Retinal pigment epithelial cell (primary cell): ENCODE measurements at regions not wholly inside any gene's neighbourhood (a gene's known extent, or its start where the extent isn't known, plus 50 kb on each side); places are given as distances from the start of the nearest gene placed in this dataset.

Experiments used
- DNase-seq: peaks from one replicate; pipeline ENCODE4 v3.0.0-alpha.2; 2010; ENCODE audit warnings: low read depth
- H3K4me3 ChIP-seq: 2 replicates; pipeline ENCODE4 v1.5.1; 2011; ENCODE audit warnings: mild to moderate bottlenecking, low read length, control low read depth, moderate library complexity
- TF ChIP-seq, protein P1 (sequence below): conservative IDR thresholded peaks from 2 replicates; pipeline ENCODE4 v1.5.1; 2011; ENCODE audit warnings: low read depth, low read length, control low read depth, inconsistent platforms

DNA sequence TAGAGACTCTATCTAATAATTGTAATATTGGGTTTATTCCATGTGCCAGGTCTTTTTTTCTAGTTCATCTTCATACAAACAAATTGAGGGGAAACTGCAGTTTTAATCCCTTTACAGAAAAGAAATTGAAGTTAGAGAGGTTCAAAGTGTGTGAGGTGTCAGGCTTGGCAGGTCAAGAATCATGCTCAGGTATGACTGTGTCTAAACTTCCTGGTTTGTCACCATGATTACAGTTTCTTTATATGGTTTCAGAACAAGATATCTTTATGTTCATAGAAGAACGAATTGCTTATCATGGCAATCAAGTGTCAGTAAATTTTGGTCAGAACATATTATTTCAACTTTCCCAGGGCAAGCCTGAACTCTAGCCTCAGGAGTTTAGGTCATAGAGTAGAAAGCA, 460.4 kb downstream of the RAPGEF2 start:
- TF ChIP-seq, protein P1, sequence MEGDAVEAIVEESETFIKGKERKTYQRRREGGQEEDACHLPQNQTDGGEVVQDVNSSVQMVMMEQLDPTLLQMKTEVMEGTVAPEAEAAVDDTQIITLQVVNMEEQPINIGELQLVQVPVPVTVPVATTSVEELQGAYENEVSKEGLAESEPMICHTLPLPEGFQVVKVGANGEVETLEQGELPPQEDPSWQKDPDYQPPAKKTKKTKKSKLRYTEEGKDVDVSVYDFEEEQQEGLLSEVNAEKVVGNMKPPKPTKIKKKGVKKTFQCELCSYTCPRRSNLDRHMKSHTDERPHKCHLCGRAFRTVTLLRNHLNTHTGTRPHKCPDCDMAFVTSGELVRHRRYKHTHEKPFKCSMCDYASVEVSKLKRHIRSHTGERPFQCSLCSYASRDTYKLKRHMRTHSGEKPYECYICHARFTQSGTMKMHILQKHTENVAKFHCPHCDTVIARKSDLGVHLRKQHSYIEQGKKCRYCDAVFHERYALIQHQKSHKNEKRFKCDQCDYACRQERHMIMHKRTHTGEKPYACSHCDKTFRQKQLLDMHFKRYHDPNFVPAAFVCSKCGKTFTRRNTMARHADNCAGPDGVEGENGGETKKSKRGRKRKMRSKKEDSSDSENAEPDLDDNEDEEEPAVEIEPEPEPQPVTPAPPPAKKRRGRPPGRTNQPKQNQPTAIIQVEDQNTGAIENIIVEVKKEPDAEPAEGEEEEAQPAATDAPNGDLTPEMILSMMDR: no peak
- DNase-seq: no peak
- no peak overlapping the region for H3K4me3 ChIP-seq

DNA sequence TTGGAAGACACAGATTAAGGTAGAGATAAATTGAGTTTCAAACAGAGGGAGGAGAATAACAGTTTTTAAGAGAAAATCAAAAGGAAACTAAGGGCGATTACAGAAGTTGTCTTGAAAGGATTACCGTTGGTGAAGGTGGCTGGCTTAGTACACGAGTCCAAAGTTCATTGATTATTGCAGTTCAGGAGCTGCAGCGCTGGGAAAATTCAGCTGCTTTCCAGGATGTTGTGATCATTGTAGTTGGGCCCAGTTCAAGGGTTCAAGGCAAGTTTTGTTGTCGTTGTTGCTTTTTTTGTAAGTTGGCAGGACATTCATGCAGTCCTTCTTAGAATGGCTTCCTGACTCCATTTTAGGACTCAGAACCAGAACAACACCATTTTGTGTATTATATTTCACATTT, 461.7 kb downstream of the RAPGEF2 start:
- DNase-seq: no peak
- TF ChIP-seq, protein P1: no peak
- H3K4me3 ChIP-seq: no peak overlapping the region

DNA sequence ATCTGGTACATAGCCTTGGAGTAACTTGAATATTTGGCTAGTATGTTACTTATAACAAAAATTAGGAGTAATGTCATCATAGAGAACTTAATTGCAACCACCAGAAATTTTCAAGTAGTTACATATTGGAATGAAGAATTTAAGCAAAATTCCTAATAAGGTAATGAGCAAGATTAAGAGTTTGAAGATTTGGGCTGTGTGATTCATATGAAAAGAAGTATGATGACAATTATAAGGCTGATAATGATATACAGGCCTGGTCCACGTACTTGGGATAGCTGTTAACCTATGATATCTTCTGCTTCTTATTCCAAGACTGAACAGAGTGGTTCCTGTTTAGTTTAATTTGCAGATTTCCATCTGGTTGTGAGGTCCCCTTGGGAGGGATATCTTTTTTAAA, 463.9 kb downstream of the RAPGEF2 start:
- TF ChIP-seq, protein P1: no peak
- no peak overlapping the region for H3K4me3 ChIP-seq
- no peak for DNase-seq

GRCh38 chr4:159577241-159577640, 474.4 kb downstream of the RAPGEF2 start:
- DNase-seq: no peak
- H3K4me3 ChIP-seq: no peak overlapping the region
- TF ChIP-seq, protein P1: no peak

GRCh38 chr4:159582685-159583084, 479.8 kb downstream of the RAPGEF2 start:
- DNase-seq: no peak
- TF ChIP-seq, protein P1: no peak

GRCh38 chr4:159592898-159593556, 490.1 kb downstream of the RAPGEF2 start:
- TF ChIP-seq, protein P1: no peak
- DNase-seq: no peak
- no peak overlapping the region for H3K4me3 ChIP-seq

More at GRCh38 chr4:159582685-159583084, 479.8 kb downstream of the RAPGEF2 start:
- H3K4me3 ChIP-seq: no peak overlapping the region

- H3K4me3 ChIP-seq: no peak overlapping the region
- no peak for DNase-seq
- TF ChIP-seq, protein P1: no peak
Observed at GRCh38 chr4:159593681-159594080, 490.8 kb downstream of the RAPGEF2 start.
